ENCODE measurements at regions not wholly inside any gene's neighbourhood (a gene's known extent, or its start where the extent isn't known, plus 50 kb on each side); places are given as distances from the start of the nearest gene placed in this dataset.

GRCh38 chr22:44603767-44604166 lies 98.2 kb upstream of the PRR5 start:
- TF ChIP-seq CTCF (IDR thresholded peaks at IDR 0.05) (no peak), POLR2A (IDR thresholded peaks at IDR 0.05) (no peak)
